Transverse colon (tissue), 4 donors: ENCODE measurements at regions not wholly inside any gene's neighbourhood (a gene's known extent, or its start where the extent isn't known, plus 50 kb on each side); places are given as distances from the start of the nearest gene placed in this dataset.

ENCODE experiments used
- DNase-seq: peaks from one replicate; pipeline ENCODE4 v3.0.0-alpha.2; 2019
- H3K27ac ChIP-seq, 4 donors: fragments of 200-600 bp; sonication (generic); 2 replicates each; pipeline ENCODE4 v1.5.1; 2016 to 2018; ENCODE audit warnings: inconsistent platforms in 4 of 4
- H3K27me3 ChIP-seq: fragments of 200-600 bp; sonication (generic); 2 replicates; pipeline ENCODE4 v1.5.1; 2017; ENCODE audit warnings: inconsistent platforms
- H3K36me3 ChIP-seq, 4 donors: fragments of 200-600 bp; sonication (generic); 2 replicates each; pipeline ENCODE4 v1.5.1; 2017 to 2019; ENCODE audit warnings: inconsistent platforms in 4 of 4
- H3K4me1 ChIP-seq, 4 donors: fragments of 200-600 bp; sonication (generic); 2 replicates each; pipeline ENCODE4 v1.5.1; 2017 to 2020; ENCODE audit warnings: inconsistent platforms in 4 of 4
- H3K4me3 ChIP-seq, 4 donors: fragments of 200-600 bp; sonication (generic); 1 replicate in 1 of 4; 2 replicates in 3 of 4; pipeline versions ENCODE4 v1.5.1 to v1.6.1; 2017 to 2019; ENCODE audit warnings: inconsistent platforms in 4 of 4
- H3K9me3 ChIP-seq, 2 donors: fragments of 200-600 bp; sonication (generic); 2 replicates each; pipeline ENCODE4 v1.5.1; 2017 to 2019; ENCODE audit warnings: inconsistent platforms in 2 of 2
- EP300 ChIP-seq: sonication (generic); formaldehyde crosslinking; IDR thresholded peaks from one replicate; pipeline ENCODE4 v1.6.1; 2017; ENCODE audit warnings: antibody characterized with exemption, low read depth
- POLR2A ChIP-seq: fragments of 450-650 bp; IDR thresholded peaks from one replicate; pipeline ENCODE4 v1.6.1; 2016; ENCODE audit warnings: antibody characterized with exemption, mild to moderate bottlenecking, moderate library complexity
- POLR2AphosphoS5 ChIP-seq, 3 donors: sonication (generic); formaldehyde crosslinking; IDR thresholded peaks; one replicate each; pipeline ENCODE4 v1.6.1; 2016; ENCODE audit warnings: antibody characterized with exemption in 3 of 3
- WGBS, 2 donors: methylation state at CpG; one replicate each; pipeline ENCODE4 v1.1.5; 2018; ENCODE audit warnings: low coverage in 1 of 2; 5-methylcytosine and 5-hydroxymethylcytosine counted together
- in situ Hi-C, 4 donors: fragments of 200-750 bp; cut with MboI; loops; one replicate each; pipeline versions ENCODE4 v1.15.0 to v1.15.1; 2017; ENCODE audit warnings: low sequenced_read_pairs in 3 of 4, low pct_ligation_motif_present in 1 of 4, low pct_unique_long_range_greater_than_20kb in 1 of 4
- intact Hi-C: fragments of 100-400 bp; cut with DNase I; formaldehyde crosslinking; loops from one replicate; pipeline ENCODE4 v1.15.1; 2023; ENCODE audit warnings: low total_unique reads
- TF ChIP-seq, protein P1 (sequence below), 5 experiments: fragments of 200-600 bp in 3 of 5; fragments of 450-650 bp in 2 of 5; sonication (generic) in 3 of 5; IDR thresholded peaks; 1 replicate in 2 of 5; 2 replicates in 3 of 5; pipeline ENCODE4 v1.5.1; 2016 to 2017; ENCODE audit warnings: antibody characterized with exemption in 5 of 5, inconsistent platforms in 3 of 5, mild to moderate bottlenecking in 2 of 5, moderate library complexity in 1 of 5

DNA sequence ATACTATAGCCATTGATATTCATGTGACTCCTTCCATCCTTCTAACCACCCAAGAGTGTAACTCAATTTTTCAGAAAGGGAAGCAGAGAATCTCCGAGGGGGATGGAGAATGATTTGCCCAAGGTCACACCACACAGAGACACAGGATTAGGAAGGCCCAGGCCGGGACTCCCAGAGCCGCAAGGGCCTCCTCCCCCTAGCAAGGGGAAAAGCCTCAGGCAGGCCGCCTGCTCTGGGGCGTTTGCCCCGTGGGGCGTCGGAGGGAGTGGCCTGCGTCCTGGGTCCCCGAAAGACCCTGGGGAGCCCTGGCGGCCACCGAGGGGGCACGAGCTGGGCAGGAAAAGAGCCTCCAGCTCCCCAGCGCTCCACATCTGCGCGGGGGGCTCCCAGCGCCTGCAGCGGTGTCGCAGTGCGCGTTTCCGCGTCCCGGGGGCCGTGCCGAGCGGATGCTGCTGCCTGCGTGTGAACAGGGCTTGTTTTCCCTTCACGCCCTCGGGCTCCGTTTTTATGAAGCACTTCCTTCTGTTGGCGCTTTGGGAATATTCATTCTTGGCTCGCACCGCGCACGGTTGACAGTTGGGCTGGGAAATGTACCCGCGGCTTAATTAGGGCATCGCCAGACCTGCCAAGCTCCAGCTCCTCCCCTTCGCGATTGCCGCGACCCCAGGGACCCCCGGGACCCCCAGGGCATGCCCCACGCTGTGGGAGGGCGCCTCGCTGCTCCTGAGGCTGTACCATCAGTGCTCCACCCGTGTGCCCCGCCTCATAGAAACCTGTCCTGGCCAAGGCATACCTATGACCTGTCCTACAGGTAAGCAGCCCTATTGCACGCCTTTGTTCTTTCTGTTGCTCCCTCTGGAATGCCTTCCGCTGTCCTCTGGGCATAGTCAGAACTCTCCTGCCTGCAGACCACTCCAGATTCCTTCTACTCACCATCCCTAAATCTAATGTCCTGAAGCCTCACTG is 158.9 kb upstream of the GLI2 start:
- Histone ChIP-seq H3K36me3 (no peaks in the 10 kb centered on the region), H3K9me3 (no peaks in the 10 kb centered on the region), H3K27me3 (peaks cover 19% of the 10 kb centered on the region), H3K4me1 (peaks cover 0 to 11% (median 9%) of the 10 kb centered on the region in 4 donors), H3K4me3 (peak overlapping the region in 2 of 4 donors; percentile 23 to 26), H3K27ac (peak overlapping the region in 2 of 4 donors; percentile 7 to 13)
- DNase-seq = peak; percentile 37
- WGBS, 2 donors = 11 to 48% methylated on average over 2 to 51 of the region's 51 CpGs
- intact Hi-C loops (no loop called here), in situ Hi-C loops (no loop called here)
- TF ChIP-seq POLR2A (no peak), POLR2AphosphoS5 (IDR thresholded peaks at IDR 0.05) (no peak), EP300 (no peak)
- TF ChIP-seq, protein P1, sequence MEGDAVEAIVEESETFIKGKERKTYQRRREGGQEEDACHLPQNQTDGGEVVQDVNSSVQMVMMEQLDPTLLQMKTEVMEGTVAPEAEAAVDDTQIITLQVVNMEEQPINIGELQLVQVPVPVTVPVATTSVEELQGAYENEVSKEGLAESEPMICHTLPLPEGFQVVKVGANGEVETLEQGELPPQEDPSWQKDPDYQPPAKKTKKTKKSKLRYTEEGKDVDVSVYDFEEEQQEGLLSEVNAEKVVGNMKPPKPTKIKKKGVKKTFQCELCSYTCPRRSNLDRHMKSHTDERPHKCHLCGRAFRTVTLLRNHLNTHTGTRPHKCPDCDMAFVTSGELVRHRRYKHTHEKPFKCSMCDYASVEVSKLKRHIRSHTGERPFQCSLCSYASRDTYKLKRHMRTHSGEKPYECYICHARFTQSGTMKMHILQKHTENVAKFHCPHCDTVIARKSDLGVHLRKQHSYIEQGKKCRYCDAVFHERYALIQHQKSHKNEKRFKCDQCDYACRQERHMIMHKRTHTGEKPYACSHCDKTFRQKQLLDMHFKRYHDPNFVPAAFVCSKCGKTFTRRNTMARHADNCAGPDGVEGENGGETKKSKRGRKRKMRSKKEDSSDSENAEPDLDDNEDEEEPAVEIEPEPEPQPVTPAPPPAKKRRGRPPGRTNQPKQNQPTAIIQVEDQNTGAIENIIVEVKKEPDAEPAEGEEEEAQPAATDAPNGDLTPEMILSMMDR (IDR thresholded peaks at IDR 0.05) = no peak

DNA sequence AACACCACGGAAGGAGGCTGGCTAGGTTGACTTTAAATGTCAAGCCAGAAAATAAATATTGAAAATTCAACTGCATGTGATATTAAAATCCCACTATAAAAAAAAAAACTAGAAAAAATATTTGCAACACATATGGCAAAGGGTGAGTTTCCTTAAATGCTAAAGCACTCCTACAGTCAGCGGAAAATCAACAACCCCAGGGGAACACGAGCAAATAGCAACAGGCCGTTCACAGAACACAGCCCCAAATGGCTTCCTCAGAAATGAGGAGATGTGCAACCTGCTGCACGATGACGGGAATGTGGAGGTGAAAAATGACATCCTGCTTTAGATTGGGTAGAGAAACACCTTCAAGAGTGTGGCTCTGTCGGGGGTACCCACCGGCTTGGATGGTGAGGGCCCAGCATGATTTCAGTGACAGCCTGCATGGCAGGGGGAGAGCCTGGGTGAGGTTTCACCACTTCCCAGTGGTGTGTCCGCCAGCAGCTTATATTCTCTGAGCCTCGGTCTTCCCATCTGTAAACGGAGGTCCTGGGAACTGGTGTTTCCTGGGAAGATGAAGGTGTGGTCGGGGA is 157.9 kb upstream of the GLI2 start:
- DNase-seq = no peak
- Histone ChIP-seq H3K4me1 (peaks cover 0 to 11% (median 9%) of the 10 kb centered on the region in 4 donors), H3K27ac (no peak overlapping the region), H3K4me3 (no peak overlapping the region), H3K9me3 (no peaks in the 10 kb centered on the region), H3K27me3 (peaks cover 22% of the 10 kb centered on the region), H3K36me3 (no peaks in the 10 kb centered on the region)
- in situ Hi-C loops (no loop called here), intact Hi-C loops (no loop called here)
- TF ChIP-seq POLR2A (no peak), EP300 (no peak), POLR2AphosphoS5 (IDR thresholded peaks at IDR 0.05) (no peak)
- TF ChIP-seq, protein P1 (IDR thresholded peaks at IDR 0.05) = no peak
- WGBS, 2 donors = 86 to 88% methylated on average over 5 to 12 of the region's 12 CpGs

DNA sequence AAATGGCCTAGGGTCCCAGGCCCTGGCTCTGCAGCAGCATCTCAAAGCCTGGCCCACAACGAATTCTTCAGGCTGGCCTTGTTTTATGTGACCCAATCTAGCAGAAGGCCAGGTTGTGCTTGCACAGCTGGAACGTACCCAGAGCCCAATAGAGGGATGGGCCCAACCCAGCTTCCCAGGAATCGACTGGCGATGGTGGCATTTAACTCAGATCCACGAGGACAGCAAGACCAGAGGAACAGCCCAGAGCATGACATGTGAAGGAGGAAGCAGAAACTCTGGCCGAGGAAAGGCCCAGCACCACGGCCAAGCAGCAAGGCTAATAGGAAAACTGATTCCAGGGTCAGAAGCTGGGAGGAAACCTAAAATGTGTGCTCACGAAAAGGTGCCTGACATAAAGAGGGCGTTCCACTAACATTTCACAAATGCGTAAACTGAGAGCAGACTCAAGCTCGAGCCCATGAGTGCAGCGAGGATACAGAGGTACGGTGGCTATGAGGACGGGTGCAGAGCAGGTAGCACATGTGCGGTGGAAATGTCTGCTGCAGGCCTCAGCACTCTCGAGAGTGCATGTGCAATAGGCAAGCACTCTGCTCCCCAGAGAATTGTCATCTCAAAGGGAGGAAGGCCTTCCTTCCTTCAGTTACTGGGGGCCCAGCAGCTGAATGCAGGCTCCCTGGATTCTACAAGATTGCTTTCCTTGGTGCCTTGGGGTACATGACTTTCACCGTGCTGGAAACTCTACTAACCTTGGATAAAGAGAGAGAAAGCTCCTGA is 156.9 kb upstream of the GLI2 start:
- peaks cover 0 to 11% (median 9%) of the 10 kb centered on the region in 4 donors for H3K4me1 ChIP-seq
- H3K27ac ChIP-seq = no peak overlapping the region
- no peaks in the 10 kb centered on the region for H3K36me3 ChIP-seq
- DNase-seq = no peak
- H3K27me3 ChIP-seq = peaks cover 23% of the 10 kb centered on the region
- intact Hi-C loops (no loop called here), in situ Hi-C loops (no loop called here)
- WGBS, 2 donors = 87 to 89% methylated on average over 3 to 16 of the region's 17 CpGs
- TF ChIP-seq POLR2AphosphoS5 (IDR thresholded peaks at IDR 0.05) = no peak
- TF ChIP-seq, protein P1 (IDR thresholded peaks at IDR 0.05) = no peak
- no peak for TF ChIP-seq EP300
- TF ChIP-seq POLR2A = no peak
- H3K4me3 ChIP-seq = no peak overlapping the region
- no peaks in the 10 kb centered on the region for H3K9me3 ChIP-seq
